ENCODE measurements at regions not wholly inside any gene's neighbourhood (a gene's known extent, or its start where the extent isn't known, plus 50 kb on each side); places are given as distances from the start of the nearest gene placed in this dataset.

GRCh38 chr6:14784596-14785492 is 461.0 kb upstream of the JARID2 start:
- no peak for DNase-seq

DNA sequence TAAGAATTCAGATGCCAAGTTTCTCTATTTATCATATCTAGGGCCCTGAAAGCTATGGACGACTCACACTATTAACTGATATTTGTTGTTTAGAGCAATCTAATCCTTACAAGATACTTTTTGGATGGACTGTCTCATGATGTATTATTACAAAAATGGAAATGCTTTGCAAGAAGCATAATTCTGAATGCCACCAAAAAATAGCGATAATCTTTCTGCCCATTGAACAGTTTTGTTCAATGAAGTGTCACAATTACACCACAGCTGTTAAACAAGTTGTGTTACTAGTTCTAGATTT is 460.4 kb upstream of the JARID2 start:
- DNase-seq: no peak

DNA sequence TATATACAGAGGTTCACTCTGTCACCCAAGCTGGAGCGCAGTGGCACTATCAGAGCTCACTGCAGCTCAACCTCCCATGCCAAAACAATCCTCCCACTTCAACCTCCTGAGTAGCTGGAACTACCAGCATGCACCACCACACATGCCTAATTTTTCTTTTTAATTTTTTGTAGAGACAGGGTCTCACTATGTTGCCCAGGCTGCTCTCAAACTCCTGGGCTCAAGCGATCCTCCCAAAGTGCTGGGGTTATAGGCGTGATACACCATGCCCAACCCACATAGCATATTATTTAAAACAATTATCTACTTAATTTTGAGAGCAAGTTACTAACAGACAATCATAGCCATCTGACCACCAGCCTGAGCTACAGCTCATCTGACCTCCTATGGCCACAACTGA is 459.9 kb upstream of the JARID2 start:
- no peak for DNase-seq

DNA sequence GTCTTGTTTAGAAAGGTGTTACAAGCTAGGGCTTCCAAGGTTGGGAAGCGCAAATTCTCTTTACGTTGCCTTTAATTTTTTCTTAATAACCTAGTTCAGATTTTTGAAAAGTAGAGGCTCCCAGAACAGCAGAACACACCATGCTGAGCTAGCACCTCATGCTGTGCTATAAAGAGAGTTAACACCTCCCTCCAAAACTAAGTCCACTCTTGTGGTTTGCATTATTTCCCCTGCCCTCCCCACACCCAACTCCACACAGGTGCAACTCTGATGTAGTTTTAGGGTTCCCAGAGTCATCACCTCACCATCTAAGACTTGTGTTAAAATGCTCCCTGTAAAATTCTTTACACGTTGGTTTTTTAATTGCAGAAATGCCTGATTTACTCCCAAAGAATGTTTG is 459.4 kb upstream of the JARID2 start:
- no peak for DNase-seq

GRCh38 chr6:14787250-14787649 is 458.6 kb upstream of the JARID2 start:
- no peak for DNase-seq

DNA sequence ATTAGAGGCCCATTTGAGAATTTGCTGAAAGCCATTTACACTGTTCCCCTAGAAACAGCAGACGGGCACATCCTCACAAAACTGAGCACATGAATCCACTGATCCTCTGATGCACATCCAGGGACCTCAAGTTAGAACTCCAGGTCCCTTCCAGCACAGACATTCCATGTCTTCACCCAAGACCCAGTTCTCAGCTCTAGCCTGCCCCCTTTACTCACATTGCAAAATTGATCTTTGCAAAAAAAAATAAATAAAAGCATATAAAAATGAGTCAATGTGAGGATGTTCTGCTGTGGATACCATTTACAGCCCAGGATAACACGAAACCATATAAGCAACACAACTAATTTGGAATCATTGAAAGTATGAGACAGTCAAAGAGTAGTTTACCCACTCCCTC is 458.2 kb upstream of the JARID2 start:
- DNase-seq: no peak

GRCh38 chr6:14789996-14790395 is 455.9 kb upstream of the JARID2 start:
- DNase-seq: no peak

DNA sequence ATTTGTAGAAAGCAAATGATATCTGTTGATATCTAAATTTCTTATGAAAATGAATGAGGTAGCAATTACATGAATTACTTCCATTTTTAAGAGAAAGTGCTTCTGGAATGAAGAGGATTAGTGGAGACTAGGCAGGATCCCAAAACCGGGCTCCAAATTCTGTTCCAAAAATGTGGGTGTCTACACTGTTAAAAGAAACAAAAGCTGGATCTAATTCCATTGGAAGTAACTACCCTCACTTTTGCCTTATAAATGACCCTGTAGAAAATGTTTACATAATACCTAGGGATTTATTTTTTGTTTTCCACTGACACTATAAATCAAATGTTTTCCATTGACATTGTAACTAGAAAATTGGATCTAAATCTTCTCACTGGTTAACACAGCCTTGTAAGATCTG is 454.9 kb upstream of the JARID2 start:
- no peak for DNase-seq

DNA sequence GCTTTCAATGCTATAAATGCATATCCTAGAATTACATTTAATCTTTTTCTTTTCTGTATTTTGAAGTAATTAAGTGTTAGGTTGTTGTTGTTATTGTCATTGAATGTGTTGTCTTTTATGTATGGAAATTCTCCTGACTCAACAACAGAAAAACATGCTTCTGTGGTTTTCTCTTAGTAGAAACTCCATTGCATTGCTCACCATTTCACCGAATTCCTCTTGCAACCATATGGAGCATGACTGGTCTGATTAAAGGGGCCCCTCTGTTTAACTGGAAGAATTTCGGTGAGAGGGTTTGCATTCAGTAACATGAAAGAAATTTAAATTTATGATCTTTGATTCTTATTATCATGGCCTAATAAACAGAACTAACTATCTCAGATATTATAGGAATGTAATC is 454.3 kb upstream of the JARID2 start:
- DNase-seq: no peak

DNA sequence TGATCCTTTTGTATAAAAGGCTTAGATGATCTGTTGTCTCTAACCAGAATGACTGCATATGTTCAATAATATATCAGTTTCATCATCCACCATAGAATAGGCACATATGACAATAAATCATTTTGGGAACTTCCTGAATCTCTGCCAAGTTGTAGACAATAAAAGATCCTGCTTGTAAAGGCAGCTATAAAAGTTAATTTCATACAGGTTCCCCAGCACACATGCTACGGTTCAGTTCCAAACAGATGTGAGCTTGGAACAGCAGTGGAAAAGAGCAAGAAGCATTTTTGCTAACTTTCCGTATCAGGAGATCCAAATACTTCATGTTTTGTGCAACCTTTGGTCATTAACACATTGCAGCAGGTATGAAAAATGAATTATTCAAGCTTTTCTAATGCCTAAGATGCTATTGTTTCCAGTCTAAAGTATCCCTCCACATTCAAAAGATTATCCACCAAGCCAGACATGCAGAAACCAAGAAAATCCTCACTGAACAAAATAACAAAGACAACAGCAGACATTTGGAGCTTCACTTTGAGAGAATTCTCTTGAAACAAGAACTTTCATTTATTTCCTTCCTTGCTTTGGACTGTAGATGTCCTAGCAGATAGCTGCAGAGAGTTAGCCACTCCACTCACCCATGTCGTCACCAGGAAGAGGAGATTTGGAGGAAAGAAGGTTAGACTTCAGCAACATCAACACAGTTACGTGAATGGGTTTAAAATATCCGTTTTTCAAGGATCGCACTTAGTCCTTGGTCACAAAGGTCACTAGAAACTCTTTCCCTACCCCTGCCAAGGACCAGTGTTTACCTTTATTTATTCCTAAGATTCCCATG is 453.5 kb upstream of the JARID2 start:
- DNase-seq: no peak

DNA sequence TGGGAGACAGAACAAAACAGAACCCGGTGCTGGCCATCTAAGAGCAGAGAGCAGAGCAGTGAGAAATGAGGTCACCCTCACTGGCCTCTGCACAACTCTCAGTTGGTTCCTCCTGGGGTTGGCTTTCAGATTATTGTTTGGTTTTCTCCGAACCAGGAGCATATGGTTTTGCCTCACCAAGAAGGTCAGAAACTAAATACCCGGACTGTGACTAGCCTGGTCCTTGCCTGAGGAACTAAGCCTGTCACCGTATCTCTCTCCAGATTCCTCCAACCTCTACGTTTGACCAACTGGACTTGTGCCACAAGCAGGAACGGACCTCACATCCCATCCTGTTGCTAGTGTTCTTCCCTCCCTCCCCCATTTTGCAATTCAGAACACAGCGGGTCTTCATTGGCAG is 450.4 kb upstream of the JARID2 start:
- no peak for DNase-seq

DNA sequence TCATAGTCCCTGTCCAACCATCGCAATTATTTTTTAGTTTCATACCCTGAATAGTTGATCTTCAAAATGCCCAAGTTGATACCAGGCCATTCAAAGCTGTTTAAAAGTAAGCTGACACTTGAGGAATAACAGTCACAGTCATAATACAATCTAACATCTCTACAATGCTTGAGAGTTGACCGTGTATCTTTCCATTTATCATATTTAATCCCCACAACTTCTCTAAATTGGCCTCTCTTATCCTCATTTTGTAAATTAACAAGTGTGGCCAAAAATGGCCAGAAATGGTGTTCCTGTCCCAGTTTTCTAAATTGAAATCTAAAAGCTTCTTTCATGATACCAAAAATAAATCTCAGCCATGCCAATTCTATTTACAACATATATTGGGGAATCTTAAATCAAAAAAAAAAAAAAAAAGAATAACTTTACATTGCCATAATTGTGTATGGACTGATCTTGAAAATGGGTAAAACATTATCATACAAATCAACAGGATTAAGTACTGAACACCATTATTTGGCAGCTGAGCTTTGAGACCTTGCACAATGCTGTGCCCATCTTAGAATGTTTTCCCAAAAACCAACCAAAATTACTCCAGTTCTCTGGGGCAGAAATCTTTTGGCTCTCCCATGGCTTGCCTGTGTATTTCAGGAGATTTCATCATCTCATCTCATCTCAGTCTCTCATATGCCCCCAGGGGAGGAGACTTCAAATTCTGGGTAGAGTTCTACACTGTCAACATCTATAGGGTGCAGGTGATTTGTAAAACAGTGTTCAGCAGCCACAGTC is 448.7 kb upstream of the JARID2 start:
- no peak for DNase-seq

- DNase-seq: no peak
These were observed 447.8 kb upstream of the JARID2 start for GRCh38 chr6:14797875-14798593.

GRCh38 chr6:14798594-14798982 is 447.3 kb upstream of the JARID2 start:
- no peak for DNase-seq

GRCh38 chr6:14798996-14799588 is 446.8 kb upstream of the JARID2 start:
- DNase-seq: no peak

GRCh38 chr6:14799928-14800327 is 445.9 kb upstream of the JARID2 start:
- no peak for DNase-seq

- no peak for DNase-seq
These were observed 443.2 kb upstream of the JARID2 start for GRCh38 chr6:14802514-14803160.

DNA sequence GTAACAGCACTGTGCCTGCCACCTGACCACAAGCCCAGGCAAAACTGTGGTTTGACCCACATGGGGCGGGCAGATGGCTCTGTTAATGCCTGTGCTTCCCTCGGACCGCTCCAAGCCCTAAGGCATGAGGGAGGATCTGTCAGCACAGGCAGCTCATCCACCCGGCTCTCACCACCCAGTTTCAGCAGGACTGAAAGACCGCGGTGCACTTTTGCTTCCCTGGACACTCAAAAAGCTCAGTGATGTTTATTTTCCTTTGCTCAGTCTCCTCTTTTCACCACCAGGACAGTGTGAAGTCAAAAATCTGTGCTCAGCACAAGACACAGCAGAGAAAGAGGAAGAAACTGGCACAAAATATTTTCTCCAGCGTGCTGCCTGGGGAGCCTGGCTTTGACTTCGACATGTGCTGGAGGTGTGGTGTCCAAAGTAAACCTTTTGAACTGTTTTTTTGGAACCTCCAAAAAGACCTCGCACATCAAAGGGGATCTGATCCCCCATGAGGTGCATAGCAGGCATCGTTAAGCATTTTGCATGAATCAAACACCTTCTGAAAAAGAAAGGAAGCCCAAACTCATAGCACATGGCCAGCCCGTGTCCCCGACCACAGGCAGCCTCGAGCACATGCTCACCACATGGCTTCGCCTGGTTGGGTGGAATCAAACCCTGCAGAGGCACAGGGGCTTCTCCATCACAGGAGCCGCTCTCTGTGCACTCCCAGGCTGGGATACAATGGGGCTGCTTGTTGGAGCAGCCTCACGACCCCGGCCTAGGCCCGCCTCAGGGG is 441.7 kb upstream of the JARID2 start:
- DNase-seq: no peak

DNA sequence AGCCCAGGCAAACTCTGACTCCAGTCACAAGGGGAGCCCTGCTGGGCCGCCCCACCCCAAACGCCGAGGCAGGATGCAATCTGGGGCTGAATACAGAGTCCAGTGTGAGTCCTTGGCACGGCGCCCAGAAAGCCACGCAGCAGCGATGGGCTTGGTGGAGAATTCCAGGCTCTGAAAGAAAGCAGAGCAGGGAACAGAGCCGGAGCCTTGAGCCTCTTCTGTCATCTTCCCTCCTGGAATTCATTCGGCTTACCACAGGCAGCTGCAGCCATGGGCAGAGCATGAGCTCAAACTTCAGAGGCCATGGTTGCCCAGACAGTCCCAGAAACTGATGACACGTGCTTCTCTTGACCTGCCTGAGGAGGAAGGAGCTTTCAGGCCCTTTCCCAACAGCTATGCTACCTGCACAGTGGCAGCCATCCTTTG is 441.1 kb upstream of the JARID2 start:
- no peak for DNase-seq

GRCh38 chr6:14806101-14806500 is 439.8 kb upstream of the JARID2 start:
- no peak for DNase-seq

DNA sequence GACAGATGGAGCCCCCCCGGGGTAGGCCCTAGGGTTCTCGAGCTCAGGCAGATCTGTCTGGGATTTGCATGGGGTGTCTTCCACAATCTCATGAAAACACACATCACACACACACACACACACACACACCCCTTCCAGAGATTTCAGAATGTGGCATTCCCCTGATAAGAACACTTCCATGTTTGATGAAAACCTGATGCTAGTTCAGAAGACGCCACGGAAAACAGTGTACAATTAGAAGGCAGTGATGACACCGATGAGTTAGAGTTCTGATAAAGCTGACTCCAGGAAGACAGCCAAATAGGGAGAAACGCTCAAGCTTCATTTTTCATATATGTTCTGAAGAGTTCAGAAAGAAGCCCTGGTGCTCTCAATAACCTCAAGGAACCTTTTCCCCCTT is 438.7 kb upstream of the JARID2 start:
- no peak for DNase-seq
